ENCODE measurements at regions not wholly inside any gene's neighbourhood (a gene's known extent, or its start where the extent isn't known, plus 50 kb on each side); places are given as distances from the start of the nearest gene placed in this dataset.

DNA sequence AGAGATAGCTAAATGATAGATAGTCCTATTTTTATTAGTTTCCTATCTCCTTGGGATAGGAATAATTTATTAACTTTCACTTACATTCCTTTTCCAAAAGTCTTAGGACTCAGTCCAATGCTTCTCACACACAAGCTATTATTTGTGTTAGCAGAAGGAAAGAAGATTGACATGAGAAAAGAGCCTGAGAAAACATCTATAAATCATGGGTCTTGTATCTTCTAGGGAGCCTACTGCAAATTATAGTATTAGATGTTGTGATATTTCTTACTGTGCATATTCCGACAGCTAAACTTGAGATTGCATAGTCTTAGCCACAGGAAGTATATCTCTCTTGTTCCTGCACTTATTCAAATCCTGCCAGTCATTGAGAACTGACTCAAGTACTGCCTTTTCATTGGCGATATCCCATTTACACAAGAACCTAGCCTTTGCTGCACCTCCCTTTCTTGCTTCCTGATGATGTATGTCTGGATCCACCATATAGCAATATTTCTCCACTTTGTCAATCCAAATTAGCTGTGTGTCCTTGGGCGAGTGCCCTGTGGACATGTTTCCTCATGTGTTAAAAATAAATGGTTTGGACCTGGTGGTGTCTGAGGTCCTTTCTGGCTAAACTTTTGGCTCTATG, 245.1 kb upstream of the LMCD1 start:
- H3K9me2 ChIP-seq (replicated peaks; ENCODE audit: control insufficient read depth, low read length), result no peaks in the 10 kb centered on the region
- H3K27ac ChIP-seq (ENCODE audit: low read depth, low read length), result no peak overlapping the region
- no peaks in the 10 kb centered on the region for H3F3A ChIP-seq (ENCODE audit: control insufficient read depth, insufficient read depth)
- no peaks in the 10 kb centered on the region for H3K36me3 ChIP-seq (ENCODE audit: control insufficient read depth, low read length)
- H3K4me1 ChIP-seq (ENCODE audit: control insufficient read depth, low read length), result no peaks in the 10 kb centered on the region
- H3K27me3 ChIP-seq (ENCODE audit: control insufficient read depth, low read length), result no peaks in the 10 kb centered on the region
- H3K9me3 ChIP-seq (ENCODE audit: control insufficient read depth, insufficient read depth, low read length), result no peaks in the 10 kb centered on the region
- no peaks in the 10 kb centered on the region for H4K20me1 ChIP-seq (ENCODE audit: control insufficient read depth, insufficient read depth, low read depth, low read length)
- TF ChIP-seq, protein P1, sequence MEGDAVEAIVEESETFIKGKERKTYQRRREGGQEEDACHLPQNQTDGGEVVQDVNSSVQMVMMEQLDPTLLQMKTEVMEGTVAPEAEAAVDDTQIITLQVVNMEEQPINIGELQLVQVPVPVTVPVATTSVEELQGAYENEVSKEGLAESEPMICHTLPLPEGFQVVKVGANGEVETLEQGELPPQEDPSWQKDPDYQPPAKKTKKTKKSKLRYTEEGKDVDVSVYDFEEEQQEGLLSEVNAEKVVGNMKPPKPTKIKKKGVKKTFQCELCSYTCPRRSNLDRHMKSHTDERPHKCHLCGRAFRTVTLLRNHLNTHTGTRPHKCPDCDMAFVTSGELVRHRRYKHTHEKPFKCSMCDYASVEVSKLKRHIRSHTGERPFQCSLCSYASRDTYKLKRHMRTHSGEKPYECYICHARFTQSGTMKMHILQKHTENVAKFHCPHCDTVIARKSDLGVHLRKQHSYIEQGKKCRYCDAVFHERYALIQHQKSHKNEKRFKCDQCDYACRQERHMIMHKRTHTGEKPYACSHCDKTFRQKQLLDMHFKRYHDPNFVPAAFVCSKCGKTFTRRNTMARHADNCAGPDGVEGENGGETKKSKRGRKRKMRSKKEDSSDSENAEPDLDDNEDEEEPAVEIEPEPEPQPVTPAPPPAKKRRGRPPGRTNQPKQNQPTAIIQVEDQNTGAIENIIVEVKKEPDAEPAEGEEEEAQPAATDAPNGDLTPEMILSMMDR (IDR thresholded peaks at IDR 0.05; ENCODE audit: low read depth, low read length, poor library complexity, severe bottlenecking), result no peak
- no peak for TF ChIP-seq EZH2phosphoT487 (IDR thresholded peaks at IDR 0.05; ENCODE audit: borderline replicate concordance, low read length)
- no peak overlapping the region for H3K4me3 ChIP-seq (ENCODE audit: low read length)
- no peaks in the 10 kb centered on the region for H3K79me2 ChIP-seq (ENCODE audit: control insufficient read depth, low read length)
- H3K4me2 ChIP-seq (ENCODE audit: low read length), result no peak overlapping the region

DNA sequence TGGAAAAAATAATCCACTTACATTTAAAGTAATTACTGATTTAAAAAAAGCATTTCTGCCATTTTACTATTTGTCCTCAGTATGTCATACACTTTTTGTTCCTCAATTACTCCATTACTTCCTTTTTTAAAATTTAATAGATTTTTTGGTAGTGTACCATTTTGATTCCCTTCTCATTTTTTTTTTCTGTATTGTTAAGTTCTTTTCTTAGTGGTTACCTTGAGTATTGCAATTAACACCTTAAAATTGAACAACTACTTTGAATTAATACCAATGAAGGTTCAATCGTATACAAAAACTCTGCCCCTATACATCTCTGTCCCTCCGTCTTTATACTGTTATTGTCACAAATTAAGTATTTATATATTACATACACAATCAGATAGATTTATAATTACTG, 240.6 kb upstream of the LMCD1 start:
- H3K4me1 ChIP-seq (ENCODE audit: control insufficient read depth, low read length), result no peaks in the 10 kb centered on the region
- TF ChIP-seq, protein P1 (IDR thresholded peaks at IDR 0.05; ENCODE audit: low read depth, low read length, poor library complexity, severe bottlenecking), result no peak
- TF ChIP-seq EZH2phosphoT487 (IDR thresholded peaks at IDR 0.05; ENCODE audit: borderline replicate concordance, low read length), result no peak
- no peak overlapping the region for H3K4me3 ChIP-seq (ENCODE audit: low read length)
- no peak overlapping the region for H3K4me2 ChIP-seq (ENCODE audit: low read length)
- no peaks in the 10 kb centered on the region for H3K9me2 ChIP-seq (replicated peaks; ENCODE audit: control insufficient read depth, low read length)
- no peaks in the 10 kb centered on the region for H3F3A ChIP-seq (ENCODE audit: control insufficient read depth, insufficient read depth)
- no peaks in the 10 kb centered on the region for H3K9me3 ChIP-seq (ENCODE audit: control insufficient read depth, insufficient read depth, low read length)
- no peaks in the 10 kb centered on the region for H4K20me1 ChIP-seq (ENCODE audit: control insufficient read depth, insufficient read depth, low read depth, low read length)
- no peaks in the 10 kb centered on the region for H3K36me3 ChIP-seq (ENCODE audit: control insufficient read depth, low read length)
- no peak overlapping the region for H3K27ac ChIP-seq (ENCODE audit: low read depth, low read length)
- H3K79me2 ChIP-seq (ENCODE audit: control insufficient read depth, low read length), result no peaks in the 10 kb centered on the region
- H3K27me3 ChIP-seq (ENCODE audit: control insufficient read depth, low read length), result no peaks in the 10 kb centered on the region

DNA sequence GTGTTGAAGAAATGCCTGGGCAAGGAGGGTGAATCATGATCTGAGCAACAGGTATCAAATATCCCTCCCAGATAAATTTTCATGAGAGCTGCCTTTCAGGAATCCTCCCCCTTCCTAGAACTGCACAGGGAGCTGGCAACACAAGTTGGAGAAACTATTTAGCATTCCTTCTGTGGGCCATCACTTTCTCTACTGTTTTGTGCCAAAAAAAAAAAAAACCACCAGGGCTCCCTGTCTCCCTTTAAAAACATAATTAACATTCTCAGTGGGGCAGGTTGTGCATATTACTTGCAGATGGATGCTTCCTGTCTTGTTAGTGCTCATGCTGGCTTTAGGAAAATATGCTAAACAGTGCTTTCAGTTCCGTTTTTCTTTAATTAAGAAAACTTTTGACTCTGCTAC, 234.9 kb upstream of the LMCD1 start:
- H3K9me2 ChIP-seq (replicated peaks; ENCODE audit: control insufficient read depth, low read length), result no peaks in the 10 kb centered on the region
- no peaks in the 10 kb centered on the region for H3K36me3 ChIP-seq (ENCODE audit: control insufficient read depth, low read length)
- H3K27me3 ChIP-seq (ENCODE audit: control insufficient read depth, low read length), result no peaks in the 10 kb centered on the region
- no peaks in the 10 kb centered on the region for H3K79me2 ChIP-seq (ENCODE audit: control insufficient read depth, low read length)
- no peaks in the 10 kb centered on the region for H4K20me1 ChIP-seq (ENCODE audit: control insufficient read depth, insufficient read depth, low read depth, low read length)
- H3K4me1 ChIP-seq (ENCODE audit: control insufficient read depth, low read length), result no peaks in the 10 kb centered on the region
- H3K4me2 ChIP-seq (ENCODE audit: low read length), result no peak overlapping the region
- H3K27ac ChIP-seq (ENCODE audit: low read depth, low read length), result no peak overlapping the region
- H3K9me3 ChIP-seq (ENCODE audit: control insufficient read depth, insufficient read depth, low read length), result no peaks in the 10 kb centered on the region
- no peak overlapping the region for H3K4me3 ChIP-seq (ENCODE audit: low read length)
- no peak for TF ChIP-seq EZH2phosphoT487 (IDR thresholded peaks at IDR 0.05; ENCODE audit: borderline replicate concordance, low read length)
- no peaks in the 10 kb centered on the region for H3F3A ChIP-seq (ENCODE audit: control insufficient read depth, insufficient read depth)

DNA sequence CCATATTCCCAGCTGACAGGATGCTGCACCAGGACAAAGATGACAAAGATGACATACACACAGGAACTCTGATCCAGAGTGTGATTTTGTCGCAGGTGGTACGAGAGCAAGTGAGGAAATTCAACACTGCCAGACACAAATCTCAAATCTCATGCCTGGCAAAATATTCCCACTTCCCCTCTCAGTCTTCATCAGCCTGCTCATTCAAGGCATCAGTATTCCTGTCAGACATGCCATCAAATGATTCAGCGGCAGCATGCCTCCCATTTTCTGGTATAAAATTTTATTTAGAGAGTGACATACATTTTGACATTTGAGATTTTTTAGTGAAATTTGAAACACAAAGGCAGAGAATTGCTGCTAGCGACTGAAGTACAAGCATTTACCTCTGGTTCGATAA, 228.1 kb upstream of the LMCD1 start:
- H3K9me2 ChIP-seq (replicated peaks; ENCODE audit: control insufficient read depth, low read length), result no peaks in the 10 kb centered on the region
- no peaks in the 10 kb centered on the region for H3K4me1 ChIP-seq (ENCODE audit: control insufficient read depth, low read length)
- no peaks in the 10 kb centered on the region for H3F3A ChIP-seq (ENCODE audit: control insufficient read depth, insufficient read depth)
- H3K4me2 ChIP-seq (ENCODE audit: low read length), result no peak overlapping the region
- H3K9me3 ChIP-seq (ENCODE audit: control insufficient read depth, insufficient read depth, low read length), result no peaks in the 10 kb centered on the region
- no peaks in the 10 kb centered on the region for H3K79me2 ChIP-seq (ENCODE audit: control insufficient read depth, low read length)
- no peak for TF ChIP-seq EZH2phosphoT487 (IDR thresholded peaks at IDR 0.05; ENCODE audit: borderline replicate concordance, low read length)
- TF ChIP-seq, protein P1 (IDR thresholded peaks at IDR 0.05; ENCODE audit: low read depth, low read length, poor library complexity, severe bottlenecking), result no peak
- no peak overlapping the region for H3K27ac ChIP-seq (ENCODE audit: low read depth, low read length)
- no peaks in the 10 kb centered on the region for H4K20me1 ChIP-seq (ENCODE audit: control insufficient read depth, insufficient read depth, low read depth, low read length)
- no peaks in the 10 kb centered on the region for H3K36me3 ChIP-seq (ENCODE audit: control insufficient read depth, low read length)
- no peak overlapping the region for H3K4me3 ChIP-seq (ENCODE audit: low read length)
- H3K27me3 ChIP-seq (ENCODE audit: control insufficient read depth, low read length), result no peaks in the 10 kb centered on the region

All from DOHH2 (cell line).